ENCODE measurements at regions not wholly inside any gene's neighbourhood (a gene's known extent, or its start where the extent isn't known, plus 50 kb on each side); places are given as distances from the start of the nearest gene placed in this dataset.

- H3K27me3 ChIP-seq = no peaks in the 10 kb centered on the region
- H3K36me3 ChIP-seq = no peaks in the 10 kb centered on the region
- H3K9me3 ChIP-seq = no peaks in the 10 kb centered on the region
- H3K4me3 ChIP-seq (ENCODE audit: low read depth in 1 of 2, low read length in 1 of 2) = no peak overlapping the region
- no peaks in the 10 kb centered on the region for H3K4me1 ChIP-seq (ENCODE audit: control insufficient read depth in 1 of 2, insufficient read depth in 1 of 2, low read depth in 1 of 2, low read length in 1 of 2)
- TF ChIP-seq CTCF (IDR thresholded peaks at IDR 0.05) = no peak
- H3K27ac ChIP-seq = no peak overlapping the region
These were observed 190.4 kb upstream of the DIO3 start for GRCh38 chr14:101370593-101371569.

GRCh38 chr14:101371799-101372793 lies 189.2 kb upstream of the DIO3 start:
- no peaks in the 10 kb centered on the region for H3K4me1 ChIP-seq (ENCODE audit: control insufficient read depth in 1 of 2, insufficient read depth in 1 of 2, low read depth in 1 of 2, low read length in 1 of 2)
- no peak overlapping the region for H3K27ac ChIP-seq
- H3K27me3 ChIP-seq = peaks cover 2% of the 10 kb centered on the region
- H3K9me3 ChIP-seq = no peaks in the 10 kb centered on the region
- no peak overlapping the region for H3K4me3 ChIP-seq (ENCODE audit: low read depth in 1 of 2, low read length in 1 of 2)
- no peak for TF ChIP-seq CTCF (IDR thresholded peaks at IDR 0.05)
- H3K36me3 ChIP-seq = no peaks in the 10 kb centered on the region

- H3K36me3 ChIP-seq = no peaks in the 10 kb centered on the region
- H3K27me3 ChIP-seq = peaks cover 6% of the 10 kb centered on the region
- no peak overlapping the region for H3K4me3 ChIP-seq (ENCODE audit: low read depth in 1 of 2, low read length in 1 of 2)
- no peak for TF ChIP-seq CTCF (IDR thresholded peaks at IDR 0.05)
- H3K4me1 ChIP-seq (ENCODE audit: control insufficient read depth in 1 of 2, insufficient read depth in 1 of 2, low read depth in 1 of 2, low read length in 1 of 2) = no peaks in the 10 kb centered on the region
- no peaks in the 10 kb centered on the region for H3K9me3 ChIP-seq
- H3K27ac ChIP-seq = no peak overlapping the region
These were observed 188.2 kb upstream of the DIO3 start for GRCh38 chr14:101372894-101373620.

- no peaks in the 10 kb centered on the region for H3K36me3 ChIP-seq
- H3K4me3 ChIP-seq (ENCODE audit: low read depth in 1 of 2, low read length in 1 of 2) = no peak overlapping the region
- peaks cover 6% of the 10 kb centered on the region for H3K27me3 ChIP-seq
- H3K27ac ChIP-seq = no peak overlapping the region
- H3K9me3 ChIP-seq = no peaks in the 10 kb centered on the region
- H3K4me1 ChIP-seq (ENCODE audit: control insufficient read depth in 1 of 2, insufficient read depth in 1 of 2, low read depth in 1 of 2, low read length in 1 of 2) = no peaks in the 10 kb centered on the region
- TF ChIP-seq CTCF (IDR thresholded peaks at IDR 0.05) = no peak
These were observed 187.5 kb upstream of the DIO3 start for GRCh38 chr14:101373690-101374295.
